Lower leg skin (tissue), 4 donors: ENCODE measurements at regions not wholly inside any gene's neighbourhood (a gene's known extent, or its start where the extent isn't known, plus 50 kb on each side); places are given as distances from the start of the nearest gene placed in this dataset.
A peak's percentile ranks its signal among the peaks of the same experiment; 100 is the strongest.
"Not testable (repeated sequence)": the region's sequence is repeated elsewhere in the genome, so short reads cannot be mapped to it uniquely, and the experiment has no call there.

Experiments
- DNase-seq, 2 donors: peaks; one replicate each; pipeline ENCODE4 v3.0.0-alpha.2; 2019; ENCODE audit warnings: low spot score in 2 of 2
- H3K4me3 ChIP-seq: fragments of 200-600 bp; sonication (generic); 2 replicates; pipeline ENCODE4 v1.5.1; 2017; ENCODE audit warnings: mild to moderate bottlenecking, low read depth; ENCODE audit not compliant: poor library complexity, severe bottlenecking
- CTCF ChIP-seq, 3 donors: fragments of 450-650 bp; IDR thresholded peaks; one replicate each; pipeline ENCODE4 v1.5.1; 2016; ENCODE audit warnings: antibody characterized with exemption in 3 of 3, mild to moderate bottlenecking in 3 of 3, moderate library complexity in 2 of 3
- POLR2A ChIP-seq, 2 donors: fragments of 450-650 bp; IDR thresholded peaks; one replicate each; pipeline ENCODE4 v1.6.1; 2016 to 2017; ENCODE audit warnings: antibody characterized with exemption in 2 of 2, mild to moderate bottlenecking in 1 of 2, moderate library complexity in 1 of 2
- WGBS, 2 donors: methylation state at CpG; one replicate each; pipeline ENCODE4 v1.1.5; 2018; 5-methylcytosine and 5-hydroxymethylcytosine counted together
- intact Hi-C: fragments of 100-400 bp; cut with DNase I; formaldehyde crosslinking; loops from one replicate; pipeline ENCODE4 v1.15.0; 2023; ENCODE audit warnings: low total_unique reads

DNA sequence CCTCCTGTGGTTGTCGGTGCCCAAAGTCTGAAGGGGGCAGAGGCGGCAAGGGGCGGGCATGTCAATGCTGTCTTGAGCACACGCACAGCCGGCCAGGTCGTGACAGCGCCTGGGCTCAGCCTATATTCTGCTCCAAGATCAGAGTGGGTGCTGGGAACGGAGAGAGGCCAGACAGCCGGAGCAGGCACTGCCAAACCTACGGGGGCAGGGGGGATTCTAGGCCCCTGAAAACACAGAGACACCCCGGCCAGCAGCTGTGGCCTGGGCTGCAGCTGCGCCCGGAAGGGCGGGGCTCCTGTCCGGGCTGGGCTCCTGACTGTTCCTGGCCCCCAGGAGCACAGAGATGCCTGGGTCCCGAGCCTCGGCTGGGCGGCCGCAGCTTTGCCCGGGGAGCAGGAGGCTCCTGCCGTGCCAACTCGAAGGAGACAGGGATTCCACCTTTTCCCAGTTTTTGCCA lies 2662.9 kb upstream of the PCDH20 start:
- intact Hi-C loops: no loop called here
- TF ChIP-seq CTCF (IDR thresholded peaks at IDR 0.05): no peak
- no peak for TF ChIP-seq POLR2A (IDR thresholded peaks at IDR 0.05)
- peak in 1 of 2 donors; percentile 78 for DNase-seq
- no peak overlapping the region for H3K4me3 ChIP-seq
- 88 to 90% methylated on average over 16 of the region's 22 CpGs for WGBS, 2 donors

DNA sequence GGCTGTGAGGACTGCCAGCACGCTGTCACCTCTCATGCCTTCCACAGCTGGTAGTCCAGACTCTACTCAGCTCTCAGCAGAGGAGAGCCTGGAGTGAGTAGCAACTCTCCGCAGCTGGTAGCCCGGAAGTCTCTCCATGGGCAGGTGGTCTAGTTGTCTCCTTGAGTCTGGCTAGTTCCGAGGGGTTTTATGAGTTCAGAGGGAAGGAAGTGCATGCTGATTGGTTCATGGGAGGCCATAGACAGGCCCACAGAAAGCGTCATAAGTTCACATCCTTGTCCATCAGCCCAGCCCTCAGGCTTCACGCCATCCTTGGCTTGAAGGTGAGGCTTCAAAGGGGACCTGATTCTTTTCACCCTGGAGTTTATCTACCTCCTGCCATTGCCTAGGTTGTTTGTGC lies 2662.4 kb upstream of the PCDH20 start:
- TF ChIP-seq POLR2A (IDR thresholded peaks at IDR 0.05): no peak
- TF ChIP-seq CTCF (IDR thresholded peaks at IDR 0.05): no peak
- 93% methylated on average over 6 of the region's 6 CpGs for WGBS, 2 donors
- intact Hi-C loops: no loop called here
- no peak overlapping the region for H3K4me3 ChIP-seq
- DNase-seq: no peak

- DNase-seq, intact Hi-C loops, H3K4me3 ChIP-seq: not testable (repeated sequence)
- 92% methylated on average over 30 to 31 of the region's 36 CpGs for WGBS, 2 donors
Measured at GRCh38 chr13:64077132-64077835, 2661.6 kb upstream of the PCDH20 start.

DNA sequence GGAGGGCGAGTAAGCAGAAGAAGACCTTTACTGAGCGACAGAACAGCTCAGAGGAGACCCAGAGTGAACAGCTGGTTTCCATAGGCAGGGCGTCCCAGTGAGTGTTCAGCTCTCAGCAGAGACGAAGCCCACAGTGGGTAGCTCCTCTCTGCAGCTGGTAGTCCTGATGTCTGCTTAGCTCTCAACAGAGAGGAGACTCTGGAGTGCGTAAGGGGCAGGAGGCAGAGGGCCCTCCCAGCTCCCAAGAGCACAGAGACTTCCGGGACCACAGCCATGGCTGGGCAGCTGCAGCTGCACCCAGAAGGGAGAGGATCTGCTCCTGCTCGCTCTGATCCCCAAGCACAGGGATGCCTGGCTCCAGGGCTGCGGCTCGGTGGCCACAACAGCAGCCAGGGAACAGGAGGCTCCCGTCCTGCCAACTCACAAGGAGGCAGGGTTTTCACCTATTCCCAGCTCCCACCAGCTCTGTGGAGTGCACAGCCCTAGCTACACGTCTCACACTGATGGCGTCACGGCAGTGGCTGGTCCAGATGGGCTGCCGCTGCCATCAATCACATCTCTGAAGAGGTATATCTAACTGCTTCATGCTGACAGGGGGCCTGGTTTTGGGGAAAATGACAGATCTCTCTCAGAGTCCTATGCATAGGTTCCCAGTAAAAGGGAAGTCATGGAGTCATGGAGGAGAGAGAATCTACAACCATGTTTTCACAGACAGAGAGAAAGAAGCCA lies 2660.1 kb upstream of the PCDH20 start:
- DNase-seq: no peak
- H3K4me3 ChIP-seq: no peak overlapping the region
- intact Hi-C loops: no loop called here
- TF ChIP-seq POLR2A (IDR thresholded peaks at IDR 0.05): no peak
- 84 to 88% methylated on average over 13 to 14 of the region's 14 CpGs for WGBS, 2 donors

DNA sequence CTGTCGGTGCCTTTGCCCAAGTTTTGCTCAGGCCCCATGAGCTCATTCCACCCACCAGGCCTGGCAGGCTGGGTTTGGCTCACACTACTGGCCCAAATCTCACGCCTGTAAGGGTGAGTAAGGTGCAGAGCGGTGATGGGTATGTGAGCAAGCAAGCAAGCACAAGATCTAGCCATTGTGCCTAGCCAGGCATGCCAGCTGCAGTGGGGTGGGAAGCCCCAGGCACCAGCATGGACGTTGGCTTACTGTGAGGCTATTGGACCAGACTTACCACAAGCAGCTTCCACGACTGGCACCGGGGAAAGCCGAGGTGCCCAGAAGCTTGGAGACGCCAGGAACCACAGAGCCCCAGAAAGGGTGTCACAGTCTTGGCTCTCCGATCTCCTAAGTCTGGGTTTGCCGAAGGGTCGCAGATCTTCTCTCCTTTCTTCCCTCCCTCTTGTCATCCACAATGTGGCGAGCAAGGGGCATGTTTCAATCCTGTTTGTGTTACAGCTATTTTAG lies 2659.4 kb upstream of the PCDH20 start:
- 86 to 88% methylated on average over 12 of the region's 12 CpGs for WGBS, 2 donors
- no peak overlapping the region for H3K4me3 ChIP-seq
- intact Hi-C loops: no loop called here
- TF ChIP-seq POLR2A (IDR thresholded peaks at IDR 0.05): no peak
- no peak for TF ChIP-seq CTCF (IDR thresholded peaks at IDR 0.05)
- DNase-seq: no peak

- no peak overlapping the region for H3K4me3 ChIP-seq
- TF ChIP-seq CTCF (IDR thresholded peaks at IDR 0.05) (no peak), POLR2A (IDR thresholded peaks at IDR 0.05) (no peak)
- no peak for DNase-seq
- intact Hi-C loops: no loop called here
Measured at GRCh38 chr13:64073203-64073602, 2657.6 kb upstream of the PCDH20 start.
